CD14-positive monocyte (primary cell): ENCODE measurements at regions not wholly inside any gene's neighbourhood (a gene's known extent, or its start where the extent isn't known, plus 50 kb on each side); places are given as distances from the start of the nearest gene placed in this dataset.

Experiments used
- DNase-seq, 3 donors: peaks; one replicate each; pipeline ENCODE4 v3.0.0-alpha.2; 2011 to 2022
- H2AFZ ChIP-seq: 2 replicates; pipeline ENCODE4 v1.6.0; 2012; ENCODE audit warnings: mild to moderate bottlenecking, low read depth, low read length, inconsistent platforms; ENCODE audit not compliant: insufficient read depth, poor library complexity, severe bottlenecking
- H3K27ac ChIP-seq, 2 donors: 1 replicate in 1 of 2; 2 replicates in 1 of 2; pipeline ENCODE4 v1.5.1; 2012 to 2013; ENCODE audit warnings: low read length in 2 of 2, control low read depth in 1 of 2, inconsistent platforms in 1 of 2, low read depth in 1 of 2, mild to moderate bottlenecking in 1 of 2
- H3K27me3 ChIP-seq, 2 donors: one replicate each; pipeline versions ENCODE4 v1.6.0 to v1.6.1; 2011 to 2013; ENCODE audit warnings: low read length in 2 of 2; ENCODE audit not compliant: control insufficient read depth in 2 of 2, insufficient read depth in 2 of 2
- H3K36me3 ChIP-seq, 2 donors: replicated peaks in 1 of 2; 1 replicate in 1 of 2; 2 replicates in 1 of 2; pipeline versions ENCODE4 v1.5.1 to v1.6.1; 2012 to 2013; ENCODE audit warnings: low read length in 2 of 2, control low read depth in 1 of 2, inconsistent platforms in 1 of 2, mild to moderate bottlenecking in 1 of 2; ENCODE audit not compliant: insufficient read depth in 2 of 2, control insufficient read depth in 1 of 2
- H3K4me1 ChIP-seq, 2 donors: 1 replicate in 1 of 2; 2 replicates in 1 of 2; pipeline versions ENCODE4 v1.5.1 to v1.6.1; 2012 to 2013; ENCODE audit warnings: low read length in 2 of 2, control low read depth in 1 of 2, inconsistent platforms in 1 of 2, mild to moderate bottlenecking in 1 of 2, moderate library complexity in 1 of 2; ENCODE audit not compliant: insufficient read depth in 2 of 2, control insufficient read depth in 1 of 2
- H3K4me2 ChIP-seq: replicated peaks from 2 replicates; pipeline ENCODE3; 2012; ENCODE audit warnings: low read length, moderate library complexity, mild to moderate bottlenecking; ENCODE audit not compliant: poor library complexity, severe bottlenecking; ENCODE audit errors: extremely low read depth
- H3K4me3 ChIP-seq, 3 experiments: fragments of 200-600 bp in 1 of 3; sonication (generic) in 1 of 3; replicated peaks in 1 of 3; 1 replicate in 2 of 3; 2 replicates in 1 of 3; pipeline ENCODE4 v1.5.1; 2011 to 2013; ENCODE audit warnings: low read length in 3 of 3, mild to moderate bottlenecking in 3 of 3, control low read depth in 2 of 3, low read depth in 2 of 3, inconsistent platforms in 1 of 3, moderate library complexity in 1 of 3
- H3K79me2 ChIP-seq: 2 replicates; pipeline ENCODE4 v1.6.0; 2012; ENCODE audit warnings: mild to moderate bottlenecking, control low read depth, inconsistent platforms, low read length, moderate library complexity; ENCODE audit not compliant: insufficient read depth
- H3K9ac ChIP-seq: 2 replicates; pipeline ENCODE4 v1.6.0; 2017; ENCODE audit warnings: low read length, mild to moderate bottlenecking; ENCODE audit not compliant: insufficient read depth, poor library complexity, severe bottlenecking
- H3K9me3 ChIP-seq, 2 donors: replicated peaks in 1 of 2; 1 replicate in 1 of 2; 2 replicates in 1 of 2; pipeline versions ENCODE4 v1.5.1 to v1.6.1; 2012 to 2013; ENCODE audit warnings: low read length in 2 of 2, control low read depth in 1 of 2; ENCODE audit not compliant: control insufficient read depth in 1 of 2, insufficient read depth in 1 of 2
- H4K20me1 ChIP-seq: 2 replicates; pipeline ENCODE4 v1.6.0; 2012; ENCODE audit warnings: mild to moderate bottlenecking, low read length, control low read depth, moderate library complexity; ENCODE audit not compliant: insufficient read depth
- H3K27ac Mint-ChIP-seq, 7 donors: one replicate each; pipeline ENCODE4 v1.8.0; 2020; ENCODE audit warnings: mild to moderate bottlenecking in 7 of 7, mixed read lengths in 7 of 7, moderate library complexity in 6 of 7, inconsistent platforms in 2 of 7
- H3K27me3 Mint-ChIP-seq, 3 donors: one replicate each; pipeline ENCODE4 v1.8.0; 2021 to 2022; ENCODE audit warnings: low read depth in 3 of 3, mild to moderate bottlenecking in 3 of 3, mixed read lengths in 3 of 3, moderate library complexity in 3 of 3, inconsistent platforms in 1 of 3
- H3K36me3 Mint-ChIP-seq, 2 donors: one replicate each; pipeline ENCODE4 v1.8.0; 2020; ENCODE audit warnings: mixed read lengths in 2 of 2, inconsistent platforms in 1 of 2, mild to moderate bottlenecking in 1 of 2
- H3K4me1 Mint-ChIP-seq: one replicate; pipeline ENCODE4 v1.8.0; 2020; ENCODE audit warnings: mild to moderate bottlenecking, mixed read lengths
- H3K4me3 Mint-ChIP-seq, 2 donors: one replicate each; pipeline ENCODE4 v1.8.0; 2020; ENCODE audit warnings: mild to moderate bottlenecking in 2 of 2, mixed read lengths in 2 of 2, moderate library complexity in 1 of 2
- H3K9me3 Mint-ChIP-seq, 7 donors: one replicate each; pipeline ENCODE4 v1.8.0; 2020 to 2022; ENCODE audit warnings: mixed read lengths in 7 of 7, mild to moderate bottlenecking in 6 of 7, moderate library complexity in 6 of 7, inconsistent platforms in 2 of 7
- CTCF ChIP-seq: fragments of 200-600 bp; IDR thresholded peaks from one replicate; pipeline ENCODE4 v1.8.0; 2022; ENCODE audit warnings: antibody characterized with exemption, mild to moderate bottlenecking
- WGBS: methylation state at CpG from one replicate; pipeline ENCODE4 v1.1.5; 2013; ENCODE audit warnings: missing lambda C conversion rate; ENCODE audit not compliant: insufficient coverage; 5-methylcytosine and 5-hydroxymethylcytosine counted together
- intact Hi-C, 2 donors: fragments of 100-400 bp; cut with micrococcal nuclease; formaldehyde crosslinking; loops; one replicate each; pipeline versions ENCODE4 v1.15.0 to v1.15.1; 2023

GRCh38 chr19:30280018-30280417 is 92.2 kb upstream of the ZNF536 start:
- H3K4me3 Mint-ChIP-seq, result no peak overlapping the region
- WGBS, result 77% methylated on average over 5 of the region's 6 CpGs

GRCh38 chr19:30281906-30282305 is 90.3 kb upstream of the ZNF536 start:
- H3K27ac Mint-ChIP-seq, result no peak overlapping the region

More at GRCh38 chr19:30280018-30280417, 92.2 kb upstream of the ZNF536 start:
- H3K4me3 ChIP-seq, result no peak overlapping the region
- H3K4me1 Mint-ChIP-seq, result no peaks in the 10 kb centered on the region
- no peaks in the 10 kb centered on the region for H3K36me3 Mint-ChIP-seq
- peaks cover 1 to 7% (median 6%) of the 10 kb centered on the region in 3 donors for H3K27me3 Mint-ChIP-seq
- H3K27ac Mint-ChIP-seq, result no peak overlapping the region
- TF ChIP-seq CTCF, result no peak
- no peak overlapping the region for H3K4me2 ChIP-seq
- peaks cover 0 to 3% (median 0%) of the 10 kb centered on the region in 7 donors for H3K9me3 Mint-ChIP-seq
- no peaks in the 10 kb centered on the region for H3K27me3 ChIP-seq
- H2AFZ ChIP-seq, result no peak overlapping the region
- H3K27ac ChIP-seq, result no peak overlapping the region
- no peaks in the 10 kb centered on the region for H3K79me2 ChIP-seq
- no peak for DNase-seq
- no peak overlapping the region for H3K9ac ChIP-seq
- no peaks in the 10 kb centered on the region for H3K36me3 ChIP-seq
- no peaks in the 10 kb centered on the region for H4K20me1 ChIP-seq
- H3K9me3 ChIP-seq, result no peaks in the 10 kb centered on the region
- no peaks in the 10 kb centered on the region for H3K4me1 ChIP-seq
- intact Hi-C loops, result no loop called here

More at GRCh38 chr19:30281906-30282305, 90.3 kb upstream of the ZNF536 start:
- Histone ChIP-seq H2AFZ (no peak overlapping the region), H3K36me3 (no peaks in the 10 kb centered on the region), H3K9me3 (no peaks in the 10 kb centered on the region), H4K20me1 (no peaks in the 10 kb centered on the region), H3K4me2 (no peak overlapping the region), H3K27ac (no peak overlapping the region), H3K9ac (no peak overlapping the region), H3K79me2 (no peaks in the 10 kb centered on the region), H3K4me3 (no peak overlapping the region), H3K4me1 (no peaks in the 10 kb centered on the region), H3K27me3 (no peaks in the 10 kb centered on the region)
- 83% methylated on average over 7 of the region's 7 CpGs for WGBS
- Mint-ChIP-seq H3K36me3 (no peaks in the 10 kb centered on the region), H3K4me3 (no peak overlapping the region), H3K4me1 (no peaks in the 10 kb centered on the region), H3K9me3 (peaks cover 0 to 3% (median 0%) of the 10 kb centered on the region in 7 donors), H3K27me3 (peaks cover 2 to 5% (median 4%) of the 10 kb centered on the region in 3 donors)
- no peak for TF ChIP-seq CTCF
- no peak for DNase-seq
- intact Hi-C loops, result no loop called here
